Osteocyte (in vitro differentiated cells): ENCODE measurements at regions not wholly inside any gene's neighbourhood (a gene's known extent, or its start where the extent isn't known, plus 50 kb on each side); places are given as distances from the start of the nearest gene placed in this dataset.
"Not testable (repeated sequence)": the region's sequence is repeated elsewhere in the genome, so short reads cannot be mapped to it uniquely, and the experiment has no call there.

ENCODE experiments used
- DNase-seq: peaks from one replicate; pipeline ENCODE4 v3.0.0; 2021; ENCODE audit warnings: mixed read lengths; ENCODE audit not compliant: unreplicated experiment; ENCODE audit errors: extremely low spot score
- H3K27ac Mint-ChIP-seq: one replicate; pipeline ENCODE4 v1.8.0; 2021; ENCODE audit warnings: mild to moderate bottlenecking, mixed read lengths; ENCODE audit not compliant: unreplicated experiment
- H3K27me3 Mint-ChIP-seq: one replicate; pipeline ENCODE4 v1.8.0; 2021; ENCODE audit warnings: mixed read lengths; ENCODE audit not compliant: unreplicated experiment
- H3K36me3 Mint-ChIP-seq: one replicate; pipeline ENCODE4 v1.8.0; 2021; ENCODE audit warnings: mixed read lengths; ENCODE audit not compliant: unreplicated experiment
- H3K4me1 Mint-ChIP-seq: one replicate; pipeline ENCODE4 v1.8.0; 2021; ENCODE audit warnings: mixed read lengths; ENCODE audit not compliant: unreplicated experiment
- H3K4me3 Mint-ChIP-seq: one replicate; pipeline ENCODE4 v1.8.0; 2021; ENCODE audit warnings: mild to moderate bottlenecking, moderate library complexity, mixed read lengths; ENCODE audit not compliant: unreplicated experiment
- H3K9me3 Mint-ChIP-seq: one replicate; pipeline ENCODE4 v1.8.0; 2021; ENCODE audit warnings: mixed read lengths; ENCODE audit not compliant: unreplicated experiment
- TF ChIP-seq, protein P1 (sequence below): fragments of 200-600 bp; sonication (generic); IDR thresholded peaks from 2 replicates; pipeline ENCODE4 v1.5.0; 2021; ENCODE audit warnings: antibody characterized with exemption, mild to moderate bottlenecking, moderate library complexity

- Mint-ChIP-seq H3K9me3 (peaks cover 16% of the 10 kb centered on the region), H3K27me3 (peaks cover 17% of the 10 kb centered on the region)
- H3K36me3 Mint-ChIP-seq, H3K4me1 Mint-ChIP-seq, H3K27ac Mint-ChIP-seq, H3K4me3 Mint-ChIP-seq, DNase-seq: not testable (repeated sequence)
These were observed 54.1 kb upstream of the USP14 start for GRCh38 chr18:104264-104663.

DNA sequence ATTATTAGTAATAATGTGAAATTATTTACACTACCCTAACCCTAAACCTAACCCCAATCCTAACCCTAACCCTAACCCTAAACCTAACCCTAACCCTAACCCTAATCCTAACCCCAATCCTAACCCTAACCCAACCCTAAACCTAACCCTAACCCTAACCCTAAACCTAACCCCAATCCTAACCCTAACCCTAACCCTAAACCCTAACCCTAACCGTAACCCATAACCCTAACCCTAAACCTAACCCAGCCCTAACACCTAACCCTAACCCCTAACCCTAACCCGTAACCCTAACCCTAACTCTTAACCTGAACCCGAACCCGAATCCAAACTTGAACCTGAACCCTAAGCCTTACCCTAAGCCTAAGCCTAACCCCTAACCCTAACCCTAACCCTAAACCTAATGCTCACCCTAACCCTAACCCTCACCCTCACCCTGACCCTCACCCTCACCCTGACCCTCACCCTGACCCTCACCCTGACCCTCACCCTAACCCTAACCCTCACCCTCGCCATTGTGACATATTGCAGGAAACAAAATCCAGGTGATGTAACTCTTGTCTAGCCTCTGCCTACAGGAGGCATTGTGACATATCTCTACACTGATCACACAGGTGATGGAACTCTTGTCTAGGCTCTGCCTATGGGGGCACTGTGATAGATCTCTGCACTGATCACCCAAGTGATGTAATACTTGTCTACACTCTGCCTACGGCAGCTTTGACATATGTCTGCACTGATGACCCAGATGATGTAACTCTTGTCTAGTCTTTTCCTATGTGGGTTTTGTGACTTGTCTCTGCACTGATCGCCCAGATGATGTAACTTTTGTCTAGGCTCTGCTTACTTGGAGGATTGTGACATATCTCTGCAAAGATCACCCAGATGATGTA is 53.0 kb upstream of the USP14 start:
- H3K9me3 Mint-ChIP-seq, result peaks cover 26% of the 10 kb centered on the region
- not testable (repeated sequence) for DNase-seq

GRCh38 chr18:106054-106851 is 52.1 kb upstream of the USP14 start:
- H3K4me1 Mint-ChIP-seq, DNase-seq, H3K36me3 Mint-ChIP-seq, H3K27me3 Mint-ChIP-seq, H3K27ac Mint-ChIP-seq, H3K4me3 Mint-ChIP-seq: not testable (repeated sequence)
- H3K9me3 Mint-ChIP-seq, result peaks cover 29% of the 10 kb centered on the region

More for the DNA sequence above, 53.0 kb upstream of the USP14 start:
- peaks cover 11% of the 10 kb centered on the region for H3K27me3 Mint-ChIP-seq
- not testable (repeated sequence) for H3K4me1 Mint-ChIP-seq, H3K36me3 Mint-ChIP-seq, H3K4me3 Mint-ChIP-seq, H3K27ac Mint-ChIP-seq

GRCh38 chr18:106868-107384 is 51.4 kb upstream of the USP14 start:
- H3K36me3 Mint-ChIP-seq, H3K4me1 Mint-ChIP-seq, H3K27ac Mint-ChIP-seq, DNase-seq, H3K27me3 Mint-ChIP-seq, H3K4me3 Mint-ChIP-seq: not testable (repeated sequence)
- peaks cover 29% of the 10 kb centered on the region for H3K9me3 Mint-ChIP-seq

DNA sequence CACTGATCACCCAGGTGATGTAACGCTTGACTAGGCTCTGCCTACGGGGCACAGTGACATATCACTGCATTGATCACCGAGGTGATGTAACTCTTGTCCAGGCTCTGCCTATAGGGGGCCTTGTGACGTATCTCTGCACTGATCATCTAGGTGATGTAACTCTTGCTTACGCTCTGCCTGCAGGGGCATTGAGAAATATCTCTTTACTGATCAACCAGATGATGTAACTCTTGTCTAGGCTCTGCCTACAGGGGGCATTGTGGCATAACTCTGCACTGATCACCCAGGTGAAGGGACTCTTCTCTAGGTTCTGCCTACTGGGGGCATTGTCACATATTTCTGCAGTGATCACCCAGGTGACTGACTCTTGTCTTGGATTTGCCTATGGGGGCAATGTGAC is 50.9 kb upstream of the USP14 start:
- peaks cover 29% of the 10 kb centered on the region for H3K9me3 Mint-ChIP-seq
- H3K4me3 Mint-ChIP-seq, H3K36me3 Mint-ChIP-seq, H3K27ac Mint-ChIP-seq, H3K4me1 Mint-ChIP-seq, DNase-seq, H3K27me3 Mint-ChIP-seq: not testable (repeated sequence)
- TF ChIP-seq, protein P1, sequence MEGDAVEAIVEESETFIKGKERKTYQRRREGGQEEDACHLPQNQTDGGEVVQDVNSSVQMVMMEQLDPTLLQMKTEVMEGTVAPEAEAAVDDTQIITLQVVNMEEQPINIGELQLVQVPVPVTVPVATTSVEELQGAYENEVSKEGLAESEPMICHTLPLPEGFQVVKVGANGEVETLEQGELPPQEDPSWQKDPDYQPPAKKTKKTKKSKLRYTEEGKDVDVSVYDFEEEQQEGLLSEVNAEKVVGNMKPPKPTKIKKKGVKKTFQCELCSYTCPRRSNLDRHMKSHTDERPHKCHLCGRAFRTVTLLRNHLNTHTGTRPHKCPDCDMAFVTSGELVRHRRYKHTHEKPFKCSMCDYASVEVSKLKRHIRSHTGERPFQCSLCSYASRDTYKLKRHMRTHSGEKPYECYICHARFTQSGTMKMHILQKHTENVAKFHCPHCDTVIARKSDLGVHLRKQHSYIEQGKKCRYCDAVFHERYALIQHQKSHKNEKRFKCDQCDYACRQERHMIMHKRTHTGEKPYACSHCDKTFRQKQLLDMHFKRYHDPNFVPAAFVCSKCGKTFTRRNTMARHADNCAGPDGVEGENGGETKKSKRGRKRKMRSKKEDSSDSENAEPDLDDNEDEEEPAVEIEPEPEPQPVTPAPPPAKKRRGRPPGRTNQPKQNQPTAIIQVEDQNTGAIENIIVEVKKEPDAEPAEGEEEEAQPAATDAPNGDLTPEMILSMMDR, result peak; percentile 11

DNA sequence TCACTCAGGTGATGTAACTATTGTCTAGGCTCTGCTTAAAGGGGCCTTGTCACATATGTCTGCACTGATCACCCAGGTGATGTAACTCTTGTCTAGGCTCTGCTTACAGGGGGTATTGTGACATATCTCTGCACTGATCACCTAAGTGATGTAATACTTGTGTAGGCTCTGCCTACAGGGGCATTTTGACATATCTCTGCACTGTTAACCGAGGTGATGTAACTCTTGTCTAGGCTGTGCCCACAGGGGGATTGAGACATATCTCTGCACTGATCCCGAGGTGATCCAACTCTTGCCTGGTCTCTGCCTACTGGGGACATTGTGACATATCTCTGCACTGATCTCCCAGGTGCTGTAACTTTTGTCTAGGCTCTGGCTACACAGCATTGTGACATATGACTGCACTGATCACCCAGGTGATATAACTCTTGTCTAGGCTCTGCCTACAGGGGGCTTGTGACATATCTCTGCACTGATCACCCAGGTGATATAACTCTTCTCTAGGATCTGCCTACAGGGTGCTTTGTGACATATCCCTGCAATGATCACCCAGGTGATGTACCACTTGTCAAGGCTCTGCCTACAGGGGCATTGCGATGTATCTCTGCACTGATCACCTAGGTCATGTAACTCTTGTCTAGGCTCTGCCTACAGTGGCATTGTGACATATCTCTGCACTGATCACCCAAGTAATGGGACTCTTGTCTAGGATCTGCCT is 50.3 kb upstream of the USP14 start:
- DNase-seq, result peak; percentile 90
- H3K27me3 Mint-ChIP-seq, H3K4me3 Mint-ChIP-seq, H3K36me3 Mint-ChIP-seq, H3K27ac Mint-ChIP-seq, H3K4me1 Mint-ChIP-seq: not testable (repeated sequence)
- H3K9me3 Mint-ChIP-seq, result peaks cover 29% of the 10 kb centered on the region
